ENCODE measurements at regions not wholly inside any gene's neighbourhood (a gene's known extent, or its start where the extent isn't known, plus 50 kb on each side); places are given as distances from the start of the nearest gene placed in this dataset.

- TF ChIP-seq, protein P1, sequence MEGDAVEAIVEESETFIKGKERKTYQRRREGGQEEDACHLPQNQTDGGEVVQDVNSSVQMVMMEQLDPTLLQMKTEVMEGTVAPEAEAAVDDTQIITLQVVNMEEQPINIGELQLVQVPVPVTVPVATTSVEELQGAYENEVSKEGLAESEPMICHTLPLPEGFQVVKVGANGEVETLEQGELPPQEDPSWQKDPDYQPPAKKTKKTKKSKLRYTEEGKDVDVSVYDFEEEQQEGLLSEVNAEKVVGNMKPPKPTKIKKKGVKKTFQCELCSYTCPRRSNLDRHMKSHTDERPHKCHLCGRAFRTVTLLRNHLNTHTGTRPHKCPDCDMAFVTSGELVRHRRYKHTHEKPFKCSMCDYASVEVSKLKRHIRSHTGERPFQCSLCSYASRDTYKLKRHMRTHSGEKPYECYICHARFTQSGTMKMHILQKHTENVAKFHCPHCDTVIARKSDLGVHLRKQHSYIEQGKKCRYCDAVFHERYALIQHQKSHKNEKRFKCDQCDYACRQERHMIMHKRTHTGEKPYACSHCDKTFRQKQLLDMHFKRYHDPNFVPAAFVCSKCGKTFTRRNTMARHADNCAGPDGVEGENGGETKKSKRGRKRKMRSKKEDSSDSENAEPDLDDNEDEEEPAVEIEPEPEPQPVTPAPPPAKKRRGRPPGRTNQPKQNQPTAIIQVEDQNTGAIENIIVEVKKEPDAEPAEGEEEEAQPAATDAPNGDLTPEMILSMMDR (IDR thresholded peaks at IDR 0.05), result no peak
- TF ChIP-seq POLR2A (IDR thresholded peaks at IDR 0.05), result no peak
These were observed 718.7 kb upstream of the GCFC2 start for GRCh38 chr2:76429374-76429773.

Measured in uterus (tissue), 2 donors.